Mesenchymal stem cell (in vitro differentiated cells and primary cell): ENCODE measurements at regions not wholly inside any gene's neighbourhood (a gene's known extent, or its start where the extent isn't known, plus 50 kb on each side); places are given as distances from the start of the nearest gene placed in this dataset.

ENCODE experiments used
- DNase-seq: peaks from one replicate; pipeline ENCODE4 v3.0.0-alpha.2; 2013
- H2AFZ ChIP-seq: one replicate; pipeline ENCODE4 v1.6.1; 2013; ENCODE audit warnings: low read depth, mild to moderate bottlenecking, control low read depth, inconsistent platforms, low read length, moderate library complexity
- H2AK5ac ChIP-seq: 2 replicates; pipeline ENCODE4 v1.6.1; 2013; ENCODE audit warnings: low read length, moderate library complexity, mild to moderate bottlenecking, inconsistent platforms; ENCODE audit not compliant: severe bottlenecking
- H2BK120ac ChIP-seq: one replicate; pipeline ENCODE4 v1.6.1; 2013; ENCODE audit warnings: low read depth, mild to moderate bottlenecking, inconsistent platforms, low read length, moderate library complexity
- H2BK12ac ChIP-seq, 2 experiments: one replicate each; pipeline ENCODE4 v1.6.1; 2013; ENCODE audit warnings: inconsistent platforms in 2 of 2, low read length in 2 of 2, mild to moderate bottlenecking in 2 of 2, moderate library complexity in 2 of 2, control low read depth in 1 of 2
- H2BK15ac ChIP-seq: one replicate; pipeline ENCODE4 v1.6.1; 2013; ENCODE audit warnings: mild to moderate bottlenecking, low read depth, inconsistent platforms; ENCODE audit not compliant: poor library complexity, severe bottlenecking
- H2BK5ac ChIP-seq: 2 replicates; pipeline ENCODE4 v1.6.1; 2013; ENCODE audit warnings: low read depth, mild to moderate bottlenecking, low read length, control low read depth, inconsistent platforms; ENCODE audit not compliant: poor library complexity, severe bottlenecking
- H3K14ac ChIP-seq, 2 experiments: one replicate each; pipeline ENCODE4 v1.6.1; 2013; ENCODE audit warnings: inconsistent platforms in 2 of 2, low read length in 2 of 2, control low read depth in 1 of 2, mild to moderate bottlenecking in 1 of 2, moderate library complexity in 1 of 2
- H3K18ac ChIP-seq, 2 experiments: one replicate each; pipeline ENCODE4 v1.6.1; 2013; ENCODE audit warnings: inconsistent platforms in 2 of 2, low read length in 2 of 2, control low read depth in 1 of 2, low read depth in 1 of 2, mild to moderate bottlenecking in 1 of 2
- H3K23ac ChIP-seq, 2 experiments: one replicate each; pipeline ENCODE4 v1.6.1; 2013; ENCODE audit warnings: inconsistent platforms in 2 of 2, low read length in 2 of 2, mild to moderate bottlenecking in 2 of 2, moderate library complexity in 2 of 2, control low read depth in 1 of 2
- H3K27ac ChIP-seq: 2 replicates; pipeline ENCODE4 v1.5.1; 2013; ENCODE audit warnings: mild to moderate bottlenecking, moderate library complexity, low read length, control low read depth, inconsistent platforms; ENCODE audit not compliant: poor library complexity, severe bottlenecking
- H3K27me3 ChIP-seq, 2 experiments: 2 replicates each; pipeline versions ENCODE4 v1.6.1 to v1.7.0; 2013; ENCODE audit warnings: low read length in 2 of 2, mild to moderate bottlenecking in 2 of 2, moderate library complexity in 2 of 2, control low read depth in 1 of 2, inconsistent platforms in 1 of 2; ENCODE audit not compliant: control insufficient read depth in 1 of 2, insufficient read depth in 1 of 2
- H3K36me3 ChIP-seq, 2 experiments: 2 replicates each; pipeline versions ENCODE4 v1.6.1 to v1.7.0; 2013; ENCODE audit warnings: low read length in 2 of 2, control low read depth in 1 of 2, inconsistent platforms in 1 of 2, low read depth in 1 of 2, mild to moderate bottlenecking in 1 of 2; ENCODE audit not compliant: insufficient read depth in 2 of 2, control insufficient read depth in 1 of 2
- H3K4ac ChIP-seq, 2 experiments: one replicate each; pipeline ENCODE4 v1.6.1; 2013; ENCODE audit warnings: inconsistent platforms in 2 of 2, low read length in 2 of 2, mild to moderate bottlenecking in 2 of 2, moderate library complexity in 2 of 2, control low read depth in 1 of 2, low read depth in 1 of 2
- H3K4me1 ChIP-seq: 2 replicates; pipeline ENCODE4 v1.6.1; 2013; ENCODE audit warnings: low read depth, low read length, control low read depth; ENCODE audit not compliant: control insufficient read depth, insufficient read depth
- H3K4me2 ChIP-seq: 2 replicates; pipeline ENCODE4 v1.6.1; 2013; ENCODE audit warnings: low read length, mild to moderate bottlenecking, inconsistent platforms; ENCODE audit not compliant: poor library complexity, severe bottlenecking
- H3K4me3 ChIP-seq, 2 experiments: 2 replicates each; pipeline versions ENCODE4 v1.5.1 to v1.7.0; 2013; ENCODE audit warnings: low read length in 2 of 2, mild to moderate bottlenecking in 2 of 2, control low read depth in 1 of 2, low read depth in 1 of 2; ENCODE audit not compliant: insufficient read depth in 1 of 2
- H3K79me1 ChIP-seq: replicated peaks from 2 replicates; pipeline ENCODE4 v1.6.1; 2013; ENCODE audit warnings: mild to moderate bottlenecking, control low read depth, low read length, inconsistent platforms; ENCODE audit not compliant: poor library complexity, severe bottlenecking
- H3K9ac ChIP-seq: 2 replicates; pipeline ENCODE4 v1.7.0; 2013; ENCODE audit warnings: mild to moderate bottlenecking, low read length, moderate library complexity
- H3K9me3 ChIP-seq: 2 replicates; pipeline ENCODE4 v1.7.0; 2013; ENCODE audit warnings: mild to moderate bottlenecking, low read length; ENCODE audit not compliant: control insufficient read depth
- H4K8ac ChIP-seq: one replicate; pipeline ENCODE4 v1.6.1; 2013; ENCODE audit warnings: inconsistent platforms, mild to moderate bottlenecking, low read length, moderate library complexity
- H4K91ac ChIP-seq: one replicate; pipeline ENCODE4 v1.6.1; 2013; ENCODE audit warnings: mild to moderate bottlenecking, low read length, inconsistent platforms
- WGBS: methylation state at CpG from one replicate; pipeline ENCODE4 v1.1.7; 2013; ENCODE audit warnings: mixed read lengths; 5-methylcytosine and 5-hydroxymethylcytosine counted together

GRCh38 chr20:16846006-16846405 lies 97.8 kb downstream of the OTOR start:
- no peaks in the 10 kb centered on the region for H3K9me3 ChIP-seq
- H3K4ac ChIP-seq, result no peak overlapping the region
- no CpG with 5 or more reads among the region's 1 CpG for WGBS
- no peak overlapping the region for H3K23ac ChIP-seq
- no peak overlapping the region for H2BK15ac ChIP-seq
- H3K4me1 ChIP-seq, result no peaks in the 10 kb centered on the region
- H2AFZ ChIP-seq, result no peak overlapping the region
- H4K91ac ChIP-seq, result no peak overlapping the region
- no peak overlapping the region for H2BK12ac ChIP-seq
- H3K14ac ChIP-seq, result no peak overlapping the region
- H3K4me3 ChIP-seq, result peak overlapping the region in 1 of 2 experiments; percentile 36
- H3K18ac ChIP-seq, result no peak overlapping the region
- H3K36me3 ChIP-seq, result no peaks in the 10 kb centered on the region
- H2AK5ac ChIP-seq, result no peak overlapping the region
- no peak overlapping the region for H2BK120ac ChIP-seq
- H3K27me3 ChIP-seq, result no peaks in the 10 kb centered on the region
- H4K8ac ChIP-seq, result no peak overlapping the region
- H3K4me2 ChIP-seq, result no peak overlapping the region
- no peak overlapping the region for H3K27ac ChIP-seq
- H2BK5ac ChIP-seq, result no peak overlapping the region
- H3K9ac ChIP-seq, result no peak overlapping the region
- no peak for DNase-seq
- H3K79me1 ChIP-seq, result no peaks in the 10 kb centered on the region

DNA sequence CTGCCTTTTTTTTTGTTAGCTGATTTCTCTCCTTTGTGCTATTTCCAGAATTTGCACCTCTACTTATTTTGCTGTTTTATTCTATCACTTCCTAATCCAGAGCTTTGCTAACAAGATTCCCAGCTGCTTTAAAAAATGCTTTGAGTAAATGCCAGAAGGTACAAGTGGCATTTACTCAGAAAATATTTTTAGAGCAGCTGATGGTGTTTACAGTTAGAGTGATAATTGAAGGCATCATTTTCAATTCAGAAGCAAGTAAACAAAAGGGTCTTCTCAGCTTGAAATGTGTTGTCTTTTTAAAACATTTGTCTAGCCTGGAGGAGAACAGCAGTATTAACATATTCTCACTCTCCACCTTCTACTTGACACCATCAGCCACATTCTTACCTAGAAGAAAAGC lies 99.9 kb downstream of the OTOR start:
- H4K91ac ChIP-seq, result no peak overlapping the region
- H3K9me3 ChIP-seq, result peaks cover 2% of the 10 kb centered on the region
- no peak overlapping the region for H2BK12ac ChIP-seq
- H3K27me3 ChIP-seq, result no peaks in the 10 kb centered on the region
- no peak overlapping the region for H3K27ac ChIP-seq
- no peak overlapping the region for H3K18ac ChIP-seq
- H3K23ac ChIP-seq, result no peak overlapping the region
- no peaks in the 10 kb centered on the region for H3K36me3 ChIP-seq
- no peak overlapping the region for H2BK5ac ChIP-seq
- H4K8ac ChIP-seq, result no peak overlapping the region
- no peak overlapping the region for H2AFZ ChIP-seq
- no peak overlapping the region for H3K4ac ChIP-seq
- H3K4me2 ChIP-seq, result no peak overlapping the region
- no peak overlapping the region for H3K14ac ChIP-seq
- no peaks in the 10 kb centered on the region for H3K4me1 ChIP-seq
- H3K9ac ChIP-seq, result no peak overlapping the region
- H2AK5ac ChIP-seq, result no peak overlapping the region
- H2BK120ac ChIP-seq, result no peak overlapping the region
- no peaks in the 10 kb centered on the region for H3K79me1 ChIP-seq
- H3K4me3 ChIP-seq, result no peak overlapping the region
- DNase-seq, result no peak
- H2BK15ac ChIP-seq, result no peak overlapping the region

GRCh38 chr20:16848526-16848925 lies 100.4 kb downstream of the OTOR start:
- H2BK120ac ChIP-seq, result no peak overlapping the region
- H3K4me1 ChIP-seq, result no peaks in the 10 kb centered on the region
- no peak overlapping the region for H3K14ac ChIP-seq
- H2BK15ac ChIP-seq, result no peak overlapping the region
- DNase-seq, result no peak
- H3K36me3 ChIP-seq, result no peaks in the 10 kb centered on the region
- H2BK12ac ChIP-seq, result no peak overlapping the region
- no peak overlapping the region for H3K4me3 ChIP-seq
- no peak overlapping the region for H3K23ac ChIP-seq
- no peaks in the 10 kb centered on the region for H3K79me1 ChIP-seq
- H2BK5ac ChIP-seq, result no peak overlapping the region
- H4K91ac ChIP-seq, result no peak overlapping the region
- no peak overlapping the region for H3K18ac ChIP-seq
- no peak overlapping the region for H2AFZ ChIP-seq
- H3K27me3 ChIP-seq, result no peaks in the 10 kb centered on the region
- H3K4me2 ChIP-seq, result no peak overlapping the region
- no peak overlapping the region for H3K27ac ChIP-seq
- no CpG with 5 or more reads among the region's 1 CpG for WGBS
- no peak overlapping the region for H2AK5ac ChIP-seq
- no peak overlapping the region for H4K8ac ChIP-seq
- no peak overlapping the region for H3K9ac ChIP-seq
- peaks cover 4% of the 10 kb centered on the region for H3K9me3 ChIP-seq
- no peak overlapping the region for H3K4ac ChIP-seq

GRCh38 chr20:16860914-16861313 lies 112.8 kb downstream of the OTOR start:
- Histone ChIP-seq H2BK120ac (no peak overlapping the region), H3K4me3 (no peak overlapping the region), H2BK12ac (no peak overlapping the region), H3K4me1 (no peaks in the 10 kb centered on the region), H3K18ac (no peak overlapping the region), H3K14ac (no peak overlapping the region), H3K36me3 (no peaks in the 10 kb centered on the region), H2AFZ (no peak overlapping the region), H4K91ac (no peak overlapping the region), H3K4ac (no peak overlapping the region), H3K27me3 (no peaks in the 10 kb centered on the region), H3K4me2 (no peak overlapping the region), H3K9ac (no peak overlapping the region), H3K79me1 (no peaks in the 10 kb centered on the region), H3K27ac (no peak overlapping the region), H2AK5ac (no peak overlapping the region), H2BK15ac (no peak overlapping the region), H4K8ac (no peak overlapping the region), H3K23ac (no peak overlapping the region), H2BK5ac (no peak overlapping the region), H3K9me3 (peaks cover 9% of the 10 kb centered on the region)
- no peak for DNase-seq
- WGBS, result 80% methylated on average over 1 of the region's 1 CpG
